SJCRH30 (cell line): ENCODE measurements at regions not wholly inside any gene's neighbourhood (a gene's known extent, or its start where the extent isn't known, plus 50 kb on each side); places are given as distances from the start of the nearest gene placed in this dataset.
"Not testable (repeated sequence)": the region's sequence is repeated elsewhere in the genome, so short reads cannot be mapped to it uniquely, and the experiment has no call there.

Source experiments
- DNase-seq, 2 experiments: peaks; one replicate each; pipeline ENCODE4 v3.0.0-alpha.2; 2015 to 2020
- H3K27ac ChIP-seq: fragments of 250-450 bp; sonication (Bioruptor Pico); 2 replicates; pipeline ENCODE4 v1.5.1; 2020; ENCODE audit warnings: mild to moderate bottlenecking, moderate library complexity
- H3K27me3 ChIP-seq: fragments of 250-450 bp; sonication (Bioruptor Pico); 2 replicates; pipeline ENCODE4 v1.5.1; 2020; ENCODE audit warnings: mild to moderate bottlenecking, moderate library complexity
- H3K36me3 ChIP-seq: fragments of 250-450 bp; sonication (Bioruptor Pico); 2 replicates; pipeline ENCODE4 v1.5.1; 2020; ENCODE audit warnings: mild to moderate bottlenecking, moderate library complexity
- H3K4me1 ChIP-seq: fragments of 250-450 bp; sonication (Bioruptor Pico); 2 replicates; pipeline ENCODE4 v1.5.1; 2020; ENCODE audit warnings: mild to moderate bottlenecking, moderate library complexity
- H3K4me3 ChIP-seq: fragments of 250-450 bp; sonication (Bioruptor Pico); 2 replicates; pipeline ENCODE4 v1.5.1; 2020; ENCODE audit warnings: mild to moderate bottlenecking, moderate library complexity
- H3K9me3 ChIP-seq: fragments of 250-450 bp; sonication (Bioruptor Pico); replicated peaks from 2 replicates; pipeline ENCODE4 v1.5.1; 2020; ENCODE audit warnings: mild to moderate bottlenecking, moderate library complexity

DNA sequence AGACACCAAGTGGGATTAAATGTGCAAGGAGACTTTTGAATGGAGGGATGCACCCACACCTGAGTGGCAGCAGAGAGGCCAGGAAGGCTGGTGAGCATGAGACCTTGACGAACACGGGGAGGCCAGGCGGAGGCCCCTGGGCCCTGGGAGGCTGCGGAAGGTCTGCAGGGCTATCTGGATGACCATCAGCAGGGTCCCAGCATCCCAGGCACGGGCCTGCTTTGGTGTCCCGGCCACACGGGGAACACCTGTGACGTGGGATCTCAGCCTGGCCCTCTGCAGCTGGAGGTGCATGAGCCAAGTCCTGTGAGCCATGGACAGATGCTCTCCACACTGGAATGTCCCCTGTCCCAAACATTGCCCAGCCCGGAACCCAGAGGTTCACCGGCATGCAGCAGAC, 174.0 kb upstream of the FOXD4L5 start:
- Histone ChIP-seq H3K4me1 (no peaks in the 10 kb centered on the region), H3K4me3 (no peak overlapping the region), H3K36me3 (no peaks in the 10 kb centered on the region), H3K9me3 (peaks cover 6% of the 10 kb centered on the region; the same call in 1 of the 2 replicates), H3K27ac (no peak overlapping the region), H3K27me3 (no peaks in the 10 kb centered on the region; the same call in 1 of the 2 replicates)
- no peak for DNase-seq

DNA sequence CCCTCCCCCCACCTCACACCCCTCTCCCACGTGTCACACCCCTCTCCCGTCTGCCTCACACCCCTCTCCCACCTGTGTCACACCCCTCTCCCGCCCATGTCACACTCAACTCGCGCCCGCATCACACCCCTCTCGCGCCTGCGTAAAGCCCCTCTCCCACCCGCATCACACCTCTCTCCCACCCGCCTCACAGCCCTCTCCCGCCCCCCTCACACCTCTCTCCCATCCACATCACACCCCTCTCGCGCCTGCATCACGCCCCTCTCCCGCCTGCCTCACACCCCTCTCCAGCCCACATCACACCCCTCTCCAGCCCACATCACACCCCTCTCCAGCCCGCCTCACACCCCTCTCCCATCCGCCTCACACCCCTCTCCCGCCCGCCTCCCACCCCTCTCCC, 173.5 kb upstream of the FOXD4L5 start:
- H3K36me3 ChIP-seq = no peaks in the 10 kb centered on the region
- H3K9me3 ChIP-seq = peaks cover 1% of the 10 kb centered on the region; the same call in 1 of the 2 replicates
- H3K4me1 ChIP-seq = no peaks in the 10 kb centered on the region
- no peak overlapping the region for H3K27ac ChIP-seq
- no peak overlapping the region for H3K4me3 ChIP-seq
- H3K27me3 ChIP-seq = no peaks in the 10 kb centered on the region; the same call in 1 of the 2 replicates
- DNase-seq = no peak

DNA sequence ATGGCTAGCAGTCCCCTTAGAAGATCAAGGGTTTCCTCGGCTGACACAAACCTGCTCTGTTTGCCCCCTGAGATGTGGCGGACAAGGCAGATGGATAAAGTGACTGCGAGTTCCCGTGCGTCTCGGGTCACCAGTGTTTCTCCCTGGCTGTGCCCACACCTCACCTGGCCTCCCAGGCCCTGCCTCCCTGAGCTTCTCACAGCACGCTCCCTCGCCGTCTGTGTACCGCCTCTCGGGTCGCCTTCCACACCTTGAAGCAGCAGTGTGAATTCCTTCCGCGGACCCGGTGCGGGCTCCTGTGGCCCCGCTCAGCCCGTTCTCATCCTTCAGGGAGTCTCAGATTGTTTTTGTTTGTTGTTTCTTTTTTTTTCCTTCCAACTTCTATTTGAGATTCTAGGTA, 172.0 kb upstream of the FOXD4L5 start:
- H3K9me3 ChIP-seq, H3K4me1 ChIP-seq, DNase-seq, H3K36me3 ChIP-seq, H3K27ac ChIP-seq, H3K4me3 ChIP-seq, H3K27me3 ChIP-seq: not testable (repeated sequence)

DNA sequence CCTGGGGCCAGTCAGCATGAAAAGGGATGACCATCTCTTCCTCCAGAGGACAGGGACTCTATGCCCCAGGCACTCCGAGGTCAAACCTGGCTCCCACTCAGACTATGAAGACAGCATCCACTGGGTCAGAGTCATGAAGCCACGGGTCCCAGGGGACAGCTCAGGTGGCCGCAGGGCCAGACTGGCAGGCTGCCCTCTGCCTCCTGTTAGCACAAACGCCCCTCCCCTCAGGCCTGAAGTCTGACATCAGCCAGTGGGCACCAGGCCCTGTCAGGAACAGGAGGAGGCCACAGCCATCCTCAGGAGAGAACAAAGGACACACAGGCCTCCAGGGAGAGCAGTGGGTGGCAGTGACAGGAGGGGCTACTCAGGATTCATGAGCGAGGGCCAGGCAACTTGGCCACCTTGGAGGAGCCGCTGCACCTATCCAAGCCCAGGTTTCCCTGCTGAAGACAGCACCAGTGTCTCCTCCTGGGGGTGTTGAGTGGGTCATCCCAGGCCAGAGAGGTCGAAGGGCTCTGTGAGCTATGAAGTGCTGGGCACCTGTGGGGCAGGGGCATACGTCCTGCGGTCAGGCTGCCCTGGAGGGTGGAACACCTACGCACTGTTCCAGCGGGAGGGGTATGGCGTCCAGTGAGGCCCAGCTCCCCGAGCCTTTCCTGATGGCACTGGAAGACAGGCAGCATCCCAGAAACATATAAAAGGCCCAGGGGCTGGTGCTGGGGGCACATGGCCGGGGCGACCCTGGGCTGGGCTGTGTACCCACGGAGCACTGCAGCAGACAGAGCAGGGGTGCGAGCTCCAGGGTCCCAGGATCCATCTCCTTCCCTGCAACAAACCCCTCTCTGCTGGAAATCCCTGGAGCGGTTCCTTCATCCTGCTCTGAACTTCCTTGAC, 171.0 kb upstream of the FOXD4L5 start:
- H3K27ac ChIP-seq, DNase-seq, H3K4me3 ChIP-seq, H3K9me3 ChIP-seq, H3K27me3 ChIP-seq, H3K36me3 ChIP-seq, H3K4me1 ChIP-seq: not testable (repeated sequence)

DNA sequence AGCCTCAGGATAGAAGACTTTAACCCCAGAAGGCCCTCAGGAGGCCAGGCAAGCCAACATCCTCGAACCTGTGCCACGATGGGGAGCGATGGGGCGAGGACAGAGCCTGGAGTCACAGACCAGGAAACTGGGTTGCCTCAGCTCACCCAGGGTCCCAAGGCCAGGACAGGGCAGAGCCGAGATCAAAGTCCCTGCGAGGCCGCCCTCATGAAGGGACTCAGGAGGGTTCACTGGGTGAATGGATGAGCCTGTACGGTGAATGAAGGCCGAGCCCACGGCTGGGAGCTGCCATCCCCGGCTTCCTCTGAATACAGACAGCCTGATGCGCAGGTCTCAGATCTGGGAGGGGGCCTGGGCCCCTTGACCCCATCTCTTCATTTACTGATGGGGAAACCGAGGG, 170.1 kb upstream of the FOXD4L5 start:
- H3K9me3 ChIP-seq, H3K27me3 ChIP-seq, H3K27ac ChIP-seq, H3K36me3 ChIP-seq, H3K4me3 ChIP-seq, DNase-seq, H3K4me1 ChIP-seq: not testable (repeated sequence)

DNA sequence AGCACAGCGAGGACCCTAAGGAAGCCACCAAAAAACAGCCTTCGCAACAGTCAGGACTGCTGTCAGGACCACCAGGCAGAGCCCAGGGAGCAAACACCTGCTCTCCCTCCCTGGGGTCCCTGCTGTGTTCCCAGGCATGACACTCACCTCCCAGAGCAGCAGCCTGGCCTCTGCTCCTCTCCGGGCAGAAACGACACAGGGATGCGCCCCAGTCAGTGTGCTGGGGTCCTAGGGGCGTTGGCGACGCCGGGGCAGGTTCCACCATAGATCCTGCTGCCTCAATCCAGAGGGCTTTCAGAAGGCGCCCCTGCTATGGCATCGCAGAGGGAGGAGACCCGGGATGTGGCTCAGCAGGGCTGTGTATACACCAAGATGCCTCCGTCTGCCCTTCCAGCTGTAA, 169.7 kb upstream of the FOXD4L5 start:
- H3K36me3 ChIP-seq = not testable (repeated sequence)

DNA sequence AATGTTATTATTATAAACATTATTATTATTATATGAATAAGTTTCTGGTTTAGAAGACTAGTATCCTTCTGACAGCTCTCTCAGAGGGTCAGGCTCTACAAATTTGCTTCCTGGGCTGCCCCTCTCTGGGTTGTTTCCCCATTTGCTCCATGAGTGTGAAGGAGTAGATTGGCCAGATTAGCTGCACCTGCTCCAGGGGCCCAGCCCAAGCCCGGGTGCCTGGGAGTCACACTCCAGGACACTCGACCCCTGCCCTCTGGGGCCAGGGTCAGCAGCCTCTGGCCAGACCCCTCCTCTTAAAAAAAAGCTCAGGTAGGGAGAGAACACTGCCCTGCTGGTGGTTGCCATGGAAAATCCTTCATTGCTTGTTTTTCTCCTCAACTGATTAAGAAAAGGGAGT, 169.0 kb upstream of the FOXD4L5 start:
- not testable (repeated sequence) for H3K4me1 ChIP-seq, H3K36me3 ChIP-seq, H3K27me3 ChIP-seq, H3K4me3 ChIP-seq, DNase-seq, H3K9me3 ChIP-seq, H3K27ac ChIP-seq

More for the DNA sequence above, 169.7 kb upstream of the FOXD4L5 start:
- not testable (repeated sequence) for H3K27ac ChIP-seq, H3K27me3 ChIP-seq, H3K9me3 ChIP-seq, DNase-seq, H3K4me1 ChIP-seq, H3K4me3 ChIP-seq

DNA sequence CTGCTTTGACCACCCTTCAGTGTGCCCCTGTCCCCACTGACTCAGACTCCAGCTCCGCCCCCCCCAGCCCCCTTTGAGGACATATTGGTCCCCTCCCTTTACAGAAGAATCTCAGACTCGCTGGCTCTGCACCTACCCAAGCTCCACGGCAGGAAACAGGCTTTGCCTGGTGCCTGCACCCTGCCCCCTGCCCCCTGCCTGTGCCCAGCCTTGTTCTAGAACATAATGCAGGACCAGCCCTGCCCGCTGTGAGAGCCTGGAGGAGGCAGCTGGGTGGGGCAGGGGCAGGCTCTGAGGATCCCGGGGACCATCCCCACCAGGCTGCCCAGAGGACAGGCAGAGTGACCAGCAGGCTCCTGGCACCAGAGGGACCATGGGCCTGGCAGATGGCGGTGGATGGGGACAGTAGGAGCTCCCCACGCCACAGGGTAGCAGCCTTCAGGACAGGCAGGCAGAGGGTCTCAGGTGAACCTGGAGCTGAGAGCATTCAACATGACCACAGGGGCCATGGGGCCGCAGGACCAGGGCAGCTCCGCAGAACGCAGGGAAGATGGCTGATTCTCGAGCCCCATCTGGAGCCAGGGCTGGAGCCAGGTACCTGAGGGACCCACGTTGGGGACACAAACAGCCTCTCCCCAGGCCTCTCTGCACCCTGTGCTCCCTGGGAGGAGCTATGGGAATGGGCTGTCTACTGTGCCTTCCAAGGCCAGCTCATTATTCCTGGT, 165.0 kb upstream of the FOXD4L5 start:
- not testable (repeated sequence) for DNase-seq, H3K27me3 ChIP-seq, H3K27ac ChIP-seq, H3K4me1 ChIP-seq, H3K36me3 ChIP-seq, H3K4me3 ChIP-seq, H3K9me3 ChIP-seq

DNA sequence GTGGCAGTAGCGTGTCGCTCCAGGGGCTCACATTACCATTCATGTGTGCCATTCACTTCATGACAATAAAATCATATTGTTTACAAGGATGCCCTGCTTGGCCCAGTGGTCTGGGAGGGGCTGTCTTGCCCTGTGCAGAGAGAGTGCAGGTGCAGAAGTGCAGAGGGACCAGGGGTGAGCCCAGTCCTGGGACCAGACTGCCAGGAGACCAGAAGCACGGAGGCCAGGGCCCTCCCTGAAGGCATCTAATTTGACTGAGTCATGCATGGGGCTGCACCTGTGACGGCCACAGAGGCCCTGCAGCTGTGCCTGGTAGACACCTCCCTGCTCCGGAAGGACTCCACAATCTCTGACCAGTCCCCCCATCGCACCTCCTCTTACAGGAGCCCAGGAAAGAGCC, 164.4 kb upstream of the FOXD4L5 start:
- Histone ChIP-seq H3K27me3 (no peaks in the 10 kb centered on the region), H3K36me3 (no peaks in the 10 kb centered on the region), H3K4me3 (no peak overlapping the region), H3K27ac (no peak overlapping the region), H3K4me1 (no peaks in the 10 kb centered on the region), H3K9me3 (no peaks in the 10 kb centered on the region)
- DNase-seq = no peak

DNA sequence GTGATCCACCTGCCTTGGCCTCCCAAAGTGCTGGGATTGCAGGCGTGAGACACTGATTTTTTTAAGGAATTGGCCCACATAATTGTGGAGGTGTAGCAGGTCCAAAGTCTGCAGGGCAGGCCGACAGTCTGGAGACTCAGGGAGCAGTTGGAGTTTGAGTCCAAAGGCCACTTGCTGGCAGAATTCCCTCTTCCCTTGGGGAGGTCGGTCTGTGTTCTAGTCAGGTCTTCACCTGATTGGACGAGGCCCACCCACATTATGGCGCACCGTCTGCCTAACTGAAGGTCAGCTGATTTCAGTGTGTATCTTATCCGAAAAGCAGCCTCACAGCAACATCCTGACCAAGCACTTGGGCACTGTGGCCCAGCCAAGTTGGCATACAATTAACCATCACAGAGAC, 162.1 kb upstream of the FOXD4L5 start:
- not testable (repeated sequence) for H3K4me3 ChIP-seq, DNase-seq, H3K4me1 ChIP-seq, H3K27me3 ChIP-seq, H3K9me3 ChIP-seq, H3K27ac ChIP-seq, H3K36me3 ChIP-seq

DNA sequence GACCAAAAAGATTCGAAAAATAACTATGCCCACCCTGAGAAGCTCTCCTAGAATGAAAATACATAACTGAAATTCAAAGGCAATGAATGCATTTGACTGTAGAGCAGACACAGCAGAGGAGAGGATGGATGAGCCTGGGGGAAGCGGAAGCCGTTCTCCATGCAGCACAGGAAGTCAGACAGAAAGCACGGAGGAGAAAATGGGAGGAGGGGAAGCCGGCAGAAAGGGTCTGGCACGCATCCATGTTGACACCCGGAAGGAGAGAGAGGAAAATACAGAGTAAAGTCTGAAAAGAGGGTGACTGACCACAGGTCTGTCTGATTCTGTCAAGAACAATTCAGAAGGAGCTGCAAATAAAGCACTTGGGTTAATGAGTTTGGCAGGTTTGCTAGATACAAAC, 161.0 kb upstream of the FOXD4L5 start:
- not testable (repeated sequence) for H3K9me3 ChIP-seq, H3K36me3 ChIP-seq, H3K27me3 ChIP-seq, H3K4me1 ChIP-seq, H3K4me3 ChIP-seq, H3K27ac ChIP-seq, DNase-seq

DNA sequence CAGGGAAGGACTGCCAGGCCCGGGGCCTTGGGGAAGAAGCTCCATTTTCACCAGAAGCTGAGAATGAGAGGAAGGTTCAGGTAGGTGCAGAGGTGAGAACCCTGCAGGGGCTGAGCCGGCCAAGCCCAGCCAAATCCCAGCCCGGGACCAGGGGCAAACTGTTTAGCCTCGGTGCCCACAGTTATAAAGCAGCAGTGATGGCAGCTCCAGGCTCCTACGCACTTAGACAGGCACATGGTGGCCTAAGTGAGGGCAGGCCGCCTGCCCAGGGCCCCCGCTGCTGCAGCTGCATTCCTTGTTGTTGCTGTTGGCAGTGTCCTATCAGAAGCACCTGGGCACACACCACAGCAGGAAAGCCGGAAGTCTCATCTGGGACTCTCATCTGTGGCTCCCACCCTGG, 159.9 kb upstream of the FOXD4L5 start:
- no peak for DNase-seq
- H3K27ac ChIP-seq = no peak overlapping the region
- H3K36me3 ChIP-seq = no peaks in the 10 kb centered on the region
- no peaks in the 10 kb centered on the region for H3K27me3 ChIP-seq
- H3K4me3 ChIP-seq = no peak overlapping the region
- H3K4me1 ChIP-seq = no peaks in the 10 kb centered on the region
- H3K9me3 ChIP-seq = no peaks in the 10 kb centered on the region

DNA sequence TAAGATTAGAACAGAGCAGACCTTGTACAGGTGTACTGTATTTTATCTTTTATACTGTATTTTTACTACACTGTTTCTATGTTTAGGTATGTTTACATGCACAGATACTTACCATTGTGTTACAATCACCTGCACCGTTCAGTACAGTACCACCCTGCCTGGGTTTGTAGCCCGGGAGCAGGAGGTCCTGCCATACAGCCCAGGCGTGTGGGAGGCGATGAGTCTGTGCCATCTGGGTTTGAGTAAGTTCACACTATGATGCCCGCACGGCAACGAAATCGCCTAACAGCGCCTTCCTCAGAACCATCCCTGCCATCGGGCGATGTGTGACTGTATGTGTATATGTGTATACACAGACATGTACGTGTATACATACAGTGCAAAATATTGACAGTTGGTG, 157.1 kb upstream of the FOXD4L5 start:
- not testable (repeated sequence) for H3K27me3 ChIP-seq, H3K4me1 ChIP-seq, H3K36me3 ChIP-seq, DNase-seq, H3K4me3 ChIP-seq, H3K9me3 ChIP-seq, H3K27ac ChIP-seq

DNA sequence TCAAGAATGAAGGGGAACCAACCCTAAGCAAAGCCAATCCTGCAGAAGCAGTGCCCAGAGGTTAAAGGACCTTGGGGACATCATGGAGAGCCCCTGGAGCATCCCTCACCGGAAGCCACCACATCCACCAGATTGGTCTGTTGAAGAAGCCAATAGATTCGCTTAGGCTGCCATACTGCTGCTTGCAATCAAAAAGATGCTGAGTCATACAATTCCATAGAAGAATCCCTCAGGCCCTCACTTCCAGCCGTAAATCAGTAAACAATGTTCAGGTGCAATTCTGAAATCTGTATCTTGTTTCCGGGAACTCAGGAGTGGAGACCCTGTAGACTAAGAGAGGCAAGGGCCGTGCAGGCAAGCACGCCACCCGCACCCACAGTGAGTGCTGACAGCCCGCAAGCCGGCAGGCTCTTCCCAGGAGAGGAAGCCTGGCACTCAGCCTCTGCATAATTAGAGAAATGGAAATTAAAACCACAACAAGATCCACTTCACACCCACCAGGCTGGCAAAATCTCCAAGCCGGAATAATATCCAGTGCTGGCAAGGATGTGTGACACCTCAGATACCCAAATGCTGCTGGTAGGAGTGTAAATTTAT, 156.4 kb upstream of the FOXD4L5 start:
- not testable (repeated sequence) for H3K36me3 ChIP-seq, H3K4me3 ChIP-seq, DNase-seq, H3K27me3 ChIP-seq, H3K4me1 ChIP-seq, H3K9me3 ChIP-seq, H3K27ac ChIP-seq

DNA sequence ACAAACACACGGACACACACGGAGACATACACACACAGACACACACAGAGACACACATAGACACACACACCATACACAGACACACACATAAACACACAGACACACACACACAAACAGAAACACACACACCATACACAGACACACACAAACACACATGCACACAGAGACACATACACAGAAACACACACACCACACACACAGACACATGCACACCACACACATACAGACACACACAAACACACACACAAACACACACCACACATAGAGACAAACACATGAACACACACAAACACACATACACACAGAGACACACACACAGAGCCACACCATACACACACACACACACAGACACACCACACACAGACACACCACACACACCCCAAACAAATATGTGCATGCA, 152.7 kb upstream of the FOXD4L5 start:
- no peaks in the 10 kb centered on the region for H3K4me1 ChIP-seq
- peaks cover 3% of the 10 kb centered on the region; the same call in 1 of the 2 replicates for H3K9me3 ChIP-seq
- H3K4me3 ChIP-seq = no peak overlapping the region
- H3K27ac ChIP-seq = no peak overlapping the region
- no peaks in the 10 kb centered on the region for H3K27me3 ChIP-seq
- no peaks in the 10 kb centered on the region for H3K36me3 ChIP-seq
- DNase-seq = no peak
